ENCODE measurements at regions not wholly inside any gene's neighbourhood (a gene's known extent, or its start where the extent isn't known, plus 50 kb on each side); places are given as distances from the start of the nearest gene placed in this dataset.
"Not testable (repeated sequence)": the region's sequence is repeated elsewhere in the genome, so short reads cannot be mapped to it uniquely, and the experiment has no call there.

- in situ Hi-C loops (cut with HindIII; ENCODE audit: low sequenced_read_pairs): no loop called here
Measured at GRCh38 chr2:16248571-16249105, 308.3 kb downstream of the MYCN start.

DNA sequence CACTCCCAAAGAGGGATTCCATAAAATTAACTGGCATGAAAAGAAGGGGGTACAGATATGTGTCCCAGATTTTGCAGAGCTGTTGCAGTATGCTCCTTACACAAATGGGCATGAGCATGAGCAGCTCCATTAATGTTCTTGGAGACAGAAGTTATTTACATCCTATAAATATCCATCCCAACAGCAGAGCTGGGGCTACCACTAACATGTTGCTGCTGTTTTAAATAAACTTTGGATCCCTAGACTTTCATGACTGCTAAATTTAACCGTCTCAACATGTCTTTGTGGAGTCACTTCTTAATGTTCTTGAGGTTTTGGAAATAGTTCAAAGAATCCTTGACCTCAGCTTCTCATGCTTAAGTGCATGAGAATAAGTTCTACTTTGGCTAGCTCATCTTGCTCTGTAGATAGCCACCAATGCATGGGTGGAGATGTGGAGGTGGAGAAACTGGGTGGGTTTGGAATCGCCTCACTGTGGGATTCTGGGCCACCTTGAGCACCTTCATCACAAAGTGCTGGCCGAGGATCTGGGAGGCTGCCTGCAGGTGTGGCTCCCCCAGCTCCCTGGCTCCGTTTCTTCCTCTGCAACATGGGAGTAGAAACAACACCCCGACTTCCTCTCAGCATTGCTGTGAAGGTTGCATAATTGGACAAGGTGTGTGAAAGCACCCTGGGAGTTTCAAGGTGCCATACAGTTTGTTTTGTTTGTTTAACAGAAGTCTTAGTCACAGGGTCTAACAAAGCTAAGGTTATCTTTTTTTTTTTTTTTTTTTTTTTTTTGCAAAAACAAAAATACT, 307.2 kb downstream of the MYCN start:
- in situ Hi-C loops (cut with HindIII; ENCODE audit: low sequenced_read_pairs): no loop called here

DNA sequence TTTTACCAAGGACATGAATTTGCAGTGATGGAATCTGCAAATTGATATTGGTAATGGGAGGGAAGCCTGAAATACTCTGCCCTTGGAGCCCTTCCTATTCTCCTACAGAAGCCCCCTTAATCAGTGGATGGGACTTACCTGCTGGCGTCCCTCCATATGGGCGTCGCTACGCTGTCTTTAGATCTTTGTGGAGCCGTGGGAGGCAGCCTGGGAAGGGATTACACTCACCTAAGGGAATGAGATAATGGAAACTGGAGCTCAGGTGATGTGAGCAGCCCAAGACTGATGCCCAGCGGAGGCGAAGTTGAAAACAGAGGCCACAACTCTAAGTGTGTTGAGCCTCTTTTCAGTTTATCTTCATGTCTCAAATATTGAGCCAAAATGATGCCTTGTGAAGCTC, 306.6 kb downstream of the MYCN start:
- in situ Hi-C loops (cut with HindIII; ENCODE audit: low sequenced_read_pairs): no loop called here

- in situ Hi-C loops (cut with HindIII; ENCODE audit: low sequenced_read_pairs): no loop called here
Measured at GRCh38 chr2:16246281-16246850, 306.0 kb downstream of the MYCN start.

- in situ Hi-C loops (cut with HindIII; ENCODE audit: low sequenced_read_pairs): no loop called here
Measured at GRCh38 chr2:16245481-16246054, 305.2 kb downstream of the MYCN start.

DNA sequence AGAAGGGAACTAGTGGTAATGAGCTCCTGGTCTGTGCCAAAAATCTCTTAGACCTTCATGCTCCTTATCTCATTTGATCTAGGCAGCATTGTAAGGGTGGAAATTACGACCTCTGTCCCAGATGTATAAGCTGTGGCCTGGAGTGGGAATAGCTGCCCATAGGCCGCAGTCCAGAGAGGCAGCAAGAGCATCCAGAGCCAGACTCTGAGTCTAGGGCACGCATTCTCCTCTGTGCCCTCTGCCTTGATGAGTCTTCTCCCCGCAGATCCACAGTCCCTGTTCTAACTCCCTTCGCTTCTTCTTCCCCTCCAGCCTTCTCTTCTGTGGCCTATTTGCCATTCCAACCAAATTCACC, 304.6 kb downstream of the MYCN start:
- in situ Hi-C loops (cut with HindIII; ENCODE audit: low sequenced_read_pairs): no loop called here

DNA sequence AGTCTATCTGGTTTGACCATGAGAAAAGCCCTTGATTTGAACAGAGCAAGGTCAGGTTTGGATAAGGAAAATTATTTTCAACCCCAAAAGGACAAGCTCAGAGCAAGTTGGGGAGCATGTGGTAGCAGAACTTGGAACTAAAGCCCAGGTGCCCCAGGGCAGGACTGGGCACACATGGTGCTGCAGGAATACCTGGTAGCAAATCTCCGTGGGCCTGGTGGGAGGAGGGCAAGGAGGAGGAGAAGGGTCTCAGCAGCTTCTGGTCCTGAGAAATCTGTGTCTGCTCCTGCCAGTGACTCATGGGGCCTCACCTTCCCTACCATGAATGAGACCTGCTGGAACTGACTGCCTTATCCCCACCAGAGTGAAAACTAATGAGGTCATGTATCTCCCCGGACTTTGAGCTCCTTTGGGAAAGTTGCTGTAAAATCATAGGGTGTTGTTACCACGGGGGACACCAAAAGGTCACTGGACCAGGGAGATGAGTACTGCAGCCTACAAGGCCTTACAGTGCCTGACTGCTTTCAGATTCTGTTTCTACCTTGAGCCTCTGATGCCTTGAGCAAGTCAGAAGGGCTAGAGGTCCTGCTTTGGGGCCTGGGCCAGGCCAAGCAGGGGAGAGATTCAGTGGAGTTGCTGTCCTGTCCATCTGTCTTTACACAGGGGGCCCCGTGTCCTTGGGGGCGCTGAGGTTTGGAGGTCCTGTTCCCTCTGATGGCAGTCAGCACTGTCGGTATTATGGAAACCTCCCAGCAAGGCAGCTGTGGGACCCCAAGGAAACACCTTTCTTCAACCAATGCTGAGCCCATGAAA, 304.0 kb downstream of the MYCN start:
- in situ Hi-C loops (cut with HindIII; ENCODE audit: low sequenced_read_pairs): no loop called here

GRCh38 chr2:16243411-16243996, 303.2 kb downstream of the MYCN start:
- in situ Hi-C loops (cut with HindIII; ENCODE audit: low sequenced_read_pairs): no loop called here

DNA sequence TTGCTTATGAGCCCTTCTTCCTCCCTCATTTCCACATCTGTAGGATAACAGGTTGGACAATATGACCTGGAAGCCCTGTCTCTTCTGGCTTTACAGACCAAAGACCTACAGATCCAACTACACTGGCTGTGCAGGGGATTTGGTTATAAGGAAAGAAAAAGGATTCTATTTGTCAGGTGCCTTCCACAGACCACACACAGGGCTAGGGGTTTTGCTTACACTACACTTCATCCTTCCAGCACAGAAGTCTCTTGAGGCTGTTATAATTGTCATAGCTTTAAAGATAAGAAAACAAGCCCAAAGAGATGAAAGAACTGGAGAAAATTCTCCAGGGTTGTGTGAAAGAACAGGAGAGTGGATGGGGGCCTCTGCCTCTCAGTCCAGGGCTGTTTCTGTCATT, 302.6 kb downstream of the MYCN start:
- in situ Hi-C loops (cut with HindIII; ENCODE audit: low sequenced_read_pairs): no loop called here

DNA sequence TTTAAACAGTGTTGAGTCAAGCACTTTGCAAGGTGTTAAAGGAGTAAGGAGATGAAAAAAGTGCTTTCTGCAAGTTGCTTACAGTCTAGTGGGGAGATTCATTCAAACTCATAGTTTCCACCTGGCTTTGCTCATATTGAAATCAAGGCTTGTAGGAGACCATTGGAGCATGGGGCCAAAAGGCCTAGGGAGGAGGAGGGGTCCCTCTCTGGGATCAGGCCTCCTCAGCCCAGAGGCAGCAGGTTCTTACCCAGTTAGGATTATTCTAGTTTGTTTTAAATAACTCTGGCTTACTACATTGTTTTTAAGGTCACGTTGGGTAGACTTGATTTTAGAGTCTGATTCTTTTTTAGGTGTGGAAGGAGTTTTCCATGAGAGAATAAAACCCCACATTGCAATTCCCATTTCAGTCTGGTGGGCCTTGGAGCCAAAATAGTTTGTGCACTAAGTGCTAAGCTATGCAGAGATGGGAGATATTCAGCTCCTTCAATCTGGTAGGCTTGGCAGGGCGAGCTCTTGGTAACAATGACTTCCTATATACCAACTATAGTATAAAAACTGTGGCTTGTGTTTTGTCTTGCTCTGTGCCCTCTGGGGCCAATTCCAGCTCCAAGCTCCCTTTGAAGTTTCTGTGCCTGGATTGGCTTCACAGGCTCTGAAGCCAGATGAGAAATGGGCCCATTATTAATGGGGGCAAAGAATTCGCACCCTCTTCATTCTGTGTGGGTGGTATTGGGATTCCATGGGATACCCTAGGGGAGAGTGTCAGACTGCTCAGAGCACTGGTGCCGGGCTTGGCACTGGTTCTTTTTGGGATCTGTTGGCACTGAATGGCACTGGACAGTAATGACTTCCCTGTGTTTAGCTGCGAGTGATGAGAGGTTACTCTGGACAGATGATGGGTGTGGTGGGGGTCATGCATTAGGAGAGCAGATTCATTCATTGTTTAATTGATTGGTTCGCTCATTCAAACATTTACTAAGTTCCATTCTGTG, 301.1 kb downstream of the MYCN start:
- in situ Hi-C loops (cut with HindIII; ENCODE audit: low sequenced_read_pairs): no loop called here

- in situ Hi-C loops (cut with HindIII; ENCODE audit: low sequenced_read_pairs): no loop called here
Measured at GRCh38 chr2:16240402-16240801, 300.1 kb downstream of the MYCN start.

GRCh38 chr2:16239296-16239850, 299.0 kb downstream of the MYCN start:
- in situ Hi-C loops (cut with HindIII; ENCODE audit: low sequenced_read_pairs): no loop called here

DNA sequence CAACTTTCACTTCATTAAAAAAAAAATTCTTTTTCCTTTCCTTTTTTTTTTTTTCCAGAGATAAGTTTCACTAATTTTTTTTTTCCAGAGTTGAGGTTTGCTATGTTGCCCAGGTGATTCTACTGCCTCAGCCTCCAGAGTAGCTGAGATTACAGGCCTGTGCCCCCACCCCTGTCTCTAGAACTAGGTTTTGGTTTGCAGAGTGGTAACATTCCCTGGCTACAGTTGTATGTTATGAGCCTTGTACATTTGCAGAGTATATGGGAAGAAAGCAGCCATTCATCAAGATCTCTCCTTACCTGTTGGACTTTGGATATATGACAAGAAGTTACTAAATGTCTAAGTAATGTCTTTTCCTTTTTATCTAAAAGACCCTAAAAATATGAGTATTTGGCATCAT, 298.4 kb downstream of the MYCN start:
- in situ Hi-C loops (cut with HindIII; ENCODE audit: low sequenced_read_pairs): no loop called here

GRCh38 chr2:16238001-16238761, 297.8 kb downstream of the MYCN start:
- in situ Hi-C loops (cut with HindIII; ENCODE audit: low sequenced_read_pairs): no loop called here

- in situ Hi-C loops (cut with HindIII; ENCODE audit: low sequenced_read_pairs): no loop called here
Measured at GRCh38 chr2:16235747-16236146, 295.4 kb downstream of the MYCN start.

DNA sequence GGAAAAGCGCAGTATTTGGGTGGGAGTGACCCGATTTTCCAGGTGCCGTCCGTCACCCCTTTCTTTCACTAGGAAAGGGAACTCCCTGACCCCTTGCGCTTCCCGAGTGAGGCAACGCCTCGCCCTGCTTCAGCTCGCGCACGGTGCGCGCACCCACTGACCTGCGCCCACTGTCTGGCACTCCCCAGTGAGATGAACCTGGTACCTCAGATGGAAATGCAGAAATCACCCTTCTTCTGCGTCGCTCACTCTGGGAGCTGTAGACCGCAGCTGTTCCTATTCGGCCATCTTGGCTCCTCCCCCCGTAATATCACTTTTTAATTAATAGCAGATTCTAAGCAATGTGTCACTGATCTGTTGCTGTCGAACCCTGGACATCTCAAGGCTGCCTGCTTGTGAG, 294.9 kb downstream of the MYCN start:
- in situ Hi-C loops (cut with HindIII; ENCODE audit: low sequenced_read_pairs): not testable (repeated sequence)

- in situ Hi-C loops (cut with HindIII; ENCODE audit: low sequenced_read_pairs): no loop called here
Measured at GRCh38 chr2:16228951-16229350, 288.6 kb downstream of the MYCN start.

DNA sequence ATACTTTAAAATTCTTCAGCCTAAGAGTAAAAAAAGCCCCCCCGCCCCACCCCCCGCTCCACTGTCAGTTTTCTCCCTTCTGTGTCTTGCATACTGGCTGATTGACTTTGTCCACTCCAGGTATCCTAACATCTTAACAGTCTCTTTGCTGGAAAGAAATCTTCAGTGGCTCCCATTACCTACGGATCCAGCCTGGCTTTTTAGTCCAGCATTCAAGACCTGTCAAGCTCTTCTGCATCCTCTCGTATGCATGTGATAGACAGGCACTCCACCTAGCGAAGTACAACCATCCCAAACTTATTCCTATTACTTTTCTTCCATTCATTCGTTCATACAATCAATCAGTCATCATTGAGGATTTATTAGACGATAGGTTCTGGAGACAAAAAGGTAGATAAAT, 288.1 kb downstream of the MYCN start:
- in situ Hi-C loops (cut with HindIII; ENCODE audit: low sequenced_read_pairs): no loop called here

All from DLD1 (cell line).